GM12891 (cell line): ENCODE measurements at regions not wholly inside any gene's neighbourhood (a gene's known extent, or its start where the extent isn't known, plus 50 kb on each side); places are given as distances from the start of the nearest gene placed in this dataset.
"Not testable (repeated sequence)": the region's sequence is repeated elsewhere in the genome, so short reads cannot be mapped to it uniquely, and the experiment has no call there.

ENCODE experiments used
- DNase-seq: peaks from one replicate; pipeline ENCODE4 v3.0.0; 2011; ENCODE audit warnings: low spot score; ENCODE audit not compliant: insufficient read length
- FAIRE-seq: peaks from 2 replicates; lab custom pipeline; 2011; peaks lifted over from hg19 to GRCh38; lab: Jason Lieb, UNC
- PAX5 ChIP-seq: IDR thresholded peaks from 2 replicates; pipeline ENCODE4 v1.6.1; 2011; ENCODE audit warnings: low read length, moderate library complexity, mild to moderate bottlenecking; ENCODE audit not compliant: insufficient read depth, severe bottlenecking
- POLR2A ChIP-seq: IDR thresholded peaks from 2 replicates; pipeline ENCODE4 v1.6.1; 2011; ENCODE audit warnings: low read depth, low read length, control low read depth
- POLR2AphosphoS5 ChIP-seq: IDR thresholded peaks from 2 replicates; pipeline ENCODE4 v1.6.1; 2011; ENCODE audit warnings: low read depth, low read length, control low read depth
- POU2F2 ChIP-seq: IDR thresholded peaks from 2 replicates; pipeline ENCODE4 v1.6.1; 2011; ENCODE audit warnings: low read depth, mild to moderate bottlenecking, control low read depth, low read length, moderate library complexity
- SPI1 ChIP-seq: IDR thresholded peaks from 2 replicates; pipeline ENCODE4 v1.6.1; 2011; ENCODE audit warnings: low read depth, low read length, control low read depth
- TAF1 ChIP-seq: IDR thresholded peaks from 2 replicates; pipeline ENCODE4 v1.6.1; 2011; ENCODE audit warnings: low read depth, low read length, control low read depth

DNA sequence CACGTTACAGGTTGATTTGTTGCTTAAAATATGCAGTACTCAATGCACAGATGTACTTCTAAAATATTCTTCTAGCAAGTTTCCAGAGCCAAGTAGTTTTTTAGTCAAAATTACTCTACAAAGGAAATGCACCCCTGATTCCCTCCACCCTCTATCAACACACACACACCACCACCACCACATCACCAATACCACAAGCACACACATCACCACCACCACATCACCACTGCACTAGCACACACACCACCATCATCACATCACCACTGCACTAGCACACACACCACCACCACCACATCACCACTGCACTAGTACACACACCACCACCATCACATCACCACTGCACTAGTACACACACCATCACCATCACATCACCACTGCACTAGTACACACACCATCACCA, 105.2 kb upstream of the FRG1 start:
- FAIRE-seq (peak; percentile 80), DNase-seq (no peak)
- TF ChIP-seq PAX5 (no peak), POLR2AphosphoS5 (no peak), SPI1 (no peak), POLR2A (no peak), TAF1 (no peak), POU2F2 (no peak)

DNA sequence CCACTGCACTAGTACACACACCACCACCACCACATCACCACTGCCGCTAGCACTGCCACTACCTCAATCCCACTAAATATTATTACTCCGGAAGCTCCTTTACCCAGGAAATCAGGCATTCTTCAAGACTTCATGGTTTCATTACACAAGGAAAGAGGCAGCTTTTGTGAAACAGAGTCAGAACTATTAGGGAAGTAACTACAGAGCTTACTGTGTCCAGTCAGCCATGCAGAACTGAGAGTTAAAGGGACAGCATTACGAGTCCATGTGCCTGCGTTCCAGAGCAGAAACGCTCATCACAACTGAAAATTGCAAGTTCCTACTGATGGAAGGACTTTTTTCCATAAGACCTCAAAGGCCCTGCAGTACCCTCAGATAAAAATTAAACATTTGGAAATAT, 103.2 kb upstream of the FRG1 start:
- no peak for DNase-seq
- TF ChIP-seq POLR2A (no peak), PAX5 (no peak), POU2F2 (no peak), TAF1 (no peak), POLR2AphosphoS5 (no peak), SPI1 (no peak)
- no peak for FAIRE-seq

DNA sequence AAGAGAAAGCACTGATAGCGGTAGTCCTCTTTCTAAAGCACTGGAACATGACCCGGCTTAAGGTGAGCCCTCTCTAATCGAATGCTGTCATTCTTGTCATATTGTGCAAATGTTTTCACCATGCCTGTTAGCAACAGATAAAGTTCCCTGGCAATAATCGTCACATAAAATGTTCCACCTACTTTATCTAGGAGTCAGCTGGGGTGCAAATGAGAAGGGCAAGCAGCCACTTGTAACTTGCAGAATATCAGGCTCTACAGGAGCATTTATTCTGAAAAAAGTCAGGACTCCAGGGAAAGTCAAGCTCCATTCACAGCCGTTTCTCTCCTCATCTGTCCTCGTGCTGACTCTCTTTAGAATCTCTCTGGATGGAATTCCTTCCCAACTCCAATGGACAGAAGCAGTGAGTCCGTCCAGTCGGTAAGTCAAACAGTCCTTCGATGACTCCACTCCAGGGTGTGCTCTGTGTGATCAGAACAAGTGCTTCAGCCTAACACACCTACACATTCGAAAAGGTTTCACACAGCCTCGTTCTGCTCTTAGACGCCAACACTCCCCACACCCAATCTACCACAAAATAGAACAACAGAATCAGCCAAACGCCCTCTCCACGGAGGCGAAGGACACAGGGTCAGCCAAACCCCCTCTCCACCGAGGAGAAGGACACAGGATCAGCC, 101.7 kb upstream of the FRG1 start:
- no peak for TF ChIP-seq POLR2A
- TF ChIP-seq TAF1, result no peak
- TF ChIP-seq SPI1, result no peak
- no peak for TF ChIP-seq POU2F2
- TF ChIP-seq POLR2AphosphoS5, result no peak
- TF ChIP-seq PAX5, result no peak
- FAIRE-seq, result no peak
- DNase-seq, result no peak

DNA sequence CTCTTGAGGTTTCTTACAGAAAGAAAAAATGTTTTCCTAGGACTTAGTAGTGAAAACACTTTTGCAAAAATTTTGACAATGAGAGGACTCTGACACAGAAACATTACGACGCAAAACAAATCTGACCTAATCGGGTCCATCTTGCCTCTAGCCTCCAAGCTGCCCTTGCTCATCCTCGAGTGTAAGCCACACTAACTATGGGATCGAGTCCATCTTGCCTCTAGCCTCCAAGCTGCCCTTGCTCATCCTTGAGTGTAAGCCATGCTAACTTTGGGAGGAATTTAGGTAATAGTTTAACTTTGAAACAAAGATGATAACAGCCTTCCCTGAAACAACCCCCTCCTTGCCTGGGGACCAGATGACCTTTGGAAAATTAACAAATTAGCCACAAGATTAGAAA, 100.3 kb upstream of the FRG1 start:
- TF ChIP-seq POU2F2, result no peak
- no peak for TF ChIP-seq TAF1
- no peak for TF ChIP-seq POLR2AphosphoS5
- TF ChIP-seq PAX5, result no peak
- TF ChIP-seq SPI1, result no peak
- TF ChIP-seq POLR2A, result no peak
- DNase-seq (no peak), FAIRE-seq (no peak)

DNA sequence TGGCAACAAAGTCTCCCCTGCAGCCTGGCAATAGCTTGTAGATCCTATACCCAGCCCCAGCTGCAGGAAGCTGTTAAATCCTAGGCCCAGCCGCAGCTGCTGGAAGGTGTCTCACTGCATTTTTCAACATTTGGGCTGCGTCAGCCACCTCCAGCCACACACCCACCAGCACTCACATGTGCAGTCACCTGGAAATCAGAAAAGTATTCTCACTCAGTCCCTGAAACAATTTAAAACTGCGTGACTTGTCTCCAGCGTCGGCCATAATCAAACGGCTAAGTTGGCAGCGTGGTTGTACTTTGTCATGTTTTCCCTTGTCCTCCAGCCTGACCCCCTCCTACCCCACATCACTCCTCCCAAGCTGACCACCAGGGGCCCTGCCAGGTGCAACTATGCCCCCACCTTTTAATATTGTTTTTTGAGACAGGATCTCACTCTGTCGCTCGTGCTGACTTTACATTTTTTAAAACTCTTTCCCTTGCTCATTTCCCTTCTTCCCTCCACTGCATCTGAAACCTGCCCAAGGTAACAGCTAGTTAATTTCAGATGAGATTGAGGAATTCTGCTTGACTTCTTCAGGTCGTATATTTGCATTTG, 97.2 kb upstream of the FRG1 start:
- TF ChIP-seq SPI1, result no peak
- no peak for FAIRE-seq
- no peak for DNase-seq

DNA sequence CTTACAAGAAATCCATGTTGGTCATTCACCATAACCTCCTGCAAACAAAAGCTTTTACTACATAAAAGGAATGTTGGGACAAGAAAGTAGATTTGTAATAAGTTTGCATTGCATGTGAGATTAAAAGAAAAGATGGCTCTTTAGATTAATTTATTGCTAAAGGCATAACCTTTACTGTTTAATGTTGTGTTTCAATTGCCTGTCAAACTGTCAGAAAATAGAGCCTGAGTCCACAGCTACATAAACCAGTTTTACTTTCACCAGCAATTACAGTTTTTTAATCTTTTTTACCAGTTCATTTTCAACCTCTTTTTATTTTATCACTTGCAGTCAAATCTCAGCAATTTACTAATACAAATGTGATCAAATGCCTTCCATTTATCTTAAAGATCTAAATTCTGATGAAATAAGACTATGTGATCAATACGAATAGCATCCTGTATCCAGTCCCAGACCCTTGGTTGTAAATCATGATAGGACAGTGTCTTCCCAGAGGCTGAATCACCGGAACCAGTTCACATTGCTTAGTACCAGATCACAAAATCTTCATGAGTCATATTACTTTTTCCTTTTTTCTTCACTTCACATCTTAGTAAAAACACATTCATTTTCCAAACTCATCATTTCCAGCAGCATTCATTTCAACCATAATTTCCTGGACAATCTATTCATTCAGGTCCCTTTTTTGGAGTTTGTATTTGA, 95.4 kb upstream of the FRG1 start:
- DNase-seq (no peak), FAIRE-seq (no peak)
- TF ChIP-seq TAF1 (no peak), SPI1 (no peak), POLR2A (no peak), PAX5 (no peak), POU2F2 (no peak), POLR2AphosphoS5 (no peak)

DNA sequence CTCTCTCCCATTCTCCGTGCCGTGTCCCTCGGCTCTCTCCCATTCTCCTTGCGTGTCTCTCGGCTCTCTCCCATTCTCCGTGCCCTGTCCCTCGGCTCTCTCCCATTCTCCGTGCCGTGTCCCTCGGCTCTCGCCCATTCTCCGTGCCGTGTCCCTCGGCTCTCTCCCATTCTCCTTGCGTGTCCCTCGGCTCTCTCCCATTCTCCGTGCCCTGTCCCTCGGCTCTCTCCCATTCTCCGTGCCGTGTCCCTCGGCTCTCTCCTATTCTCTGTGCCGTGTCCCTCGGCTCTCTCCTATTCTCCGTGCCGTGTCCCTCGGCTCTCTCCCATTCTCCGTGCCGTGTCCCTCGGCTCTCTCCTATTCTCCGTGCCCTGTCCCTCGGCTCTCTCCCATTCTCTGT, 94.6 kb upstream of the FRG1 start:
- DNase-seq, result not testable (repeated sequence)
- peak; percentile 40 for FAIRE-seq

DNA sequence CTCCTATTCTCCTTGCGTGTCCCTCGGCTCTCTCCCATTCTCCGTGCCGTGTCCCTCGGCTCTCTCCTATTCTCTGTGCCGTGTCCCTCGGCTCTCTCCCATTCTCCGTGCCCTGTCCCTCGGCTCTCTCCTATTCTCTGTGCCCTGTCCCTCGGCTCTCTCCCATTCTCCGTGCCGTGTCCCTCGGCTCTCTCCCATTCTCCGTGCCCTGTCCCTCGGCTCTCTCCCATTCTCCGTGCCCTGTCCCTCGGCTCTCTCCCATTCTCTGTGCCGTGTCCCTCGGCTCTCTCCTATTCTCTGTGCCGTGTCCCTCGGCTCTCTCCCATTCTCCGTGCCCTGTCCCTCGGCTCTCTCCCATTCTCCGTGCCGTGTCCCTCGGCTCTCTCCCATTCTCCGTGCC, 94.1 kb upstream of the FRG1 start:
- not testable (repeated sequence) for FAIRE-seq, DNase-seq

DNA sequence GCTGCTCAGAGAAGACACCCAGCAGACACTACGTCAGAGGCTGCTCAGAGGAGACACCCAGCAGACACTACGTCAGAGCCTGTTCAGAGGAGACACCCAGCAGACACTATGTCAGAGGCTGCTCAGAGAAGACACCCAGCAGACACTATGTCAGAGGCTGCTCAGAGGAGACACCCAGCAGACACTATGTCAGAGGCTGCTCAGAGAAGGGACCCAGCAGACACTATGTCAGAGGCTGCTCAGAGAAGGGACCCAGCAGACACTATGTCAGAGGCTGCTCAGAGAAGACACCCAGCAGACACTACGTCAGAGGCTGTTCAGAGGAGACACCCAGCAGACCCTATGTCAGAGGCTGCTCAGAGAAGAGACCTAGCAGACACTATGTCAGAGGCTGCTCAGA, 92.0 kb upstream of the FRG1 start:
- FAIRE-seq, DNase-seq: not testable (repeated sequence)

DNA sequence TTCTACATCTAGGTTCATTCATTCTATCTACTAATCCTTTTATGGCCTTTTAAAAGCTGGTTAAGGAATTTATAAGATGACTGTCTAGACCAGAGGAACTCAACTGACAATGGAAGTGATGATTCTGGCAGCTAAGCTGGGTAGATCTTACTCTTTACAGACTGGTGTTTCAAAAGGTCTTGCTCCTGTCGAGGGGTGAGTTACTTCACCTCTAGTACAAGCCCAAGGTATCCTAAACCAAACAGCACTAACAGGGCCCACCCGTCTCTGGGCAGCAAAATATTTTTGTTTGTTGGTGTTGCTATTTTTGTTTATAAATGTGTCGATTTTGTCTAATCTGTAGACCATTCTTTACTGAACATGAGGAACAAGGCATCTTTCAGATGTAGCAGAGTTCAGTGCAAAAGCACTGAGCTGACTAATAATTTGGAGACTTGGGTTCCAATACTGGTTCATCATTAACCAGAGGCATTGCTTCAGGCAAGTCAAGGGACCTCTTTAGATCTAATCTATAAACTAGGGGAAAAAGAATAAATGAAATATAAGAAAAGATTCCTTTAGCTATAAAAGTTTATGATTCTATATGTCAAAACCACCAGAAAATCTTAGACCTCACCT, 90.3 kb upstream of the FRG1 start:
- DNase-seq, result no peak
- TF ChIP-seq POU2F2, result no peak
- no peak for FAIRE-seq

DNA sequence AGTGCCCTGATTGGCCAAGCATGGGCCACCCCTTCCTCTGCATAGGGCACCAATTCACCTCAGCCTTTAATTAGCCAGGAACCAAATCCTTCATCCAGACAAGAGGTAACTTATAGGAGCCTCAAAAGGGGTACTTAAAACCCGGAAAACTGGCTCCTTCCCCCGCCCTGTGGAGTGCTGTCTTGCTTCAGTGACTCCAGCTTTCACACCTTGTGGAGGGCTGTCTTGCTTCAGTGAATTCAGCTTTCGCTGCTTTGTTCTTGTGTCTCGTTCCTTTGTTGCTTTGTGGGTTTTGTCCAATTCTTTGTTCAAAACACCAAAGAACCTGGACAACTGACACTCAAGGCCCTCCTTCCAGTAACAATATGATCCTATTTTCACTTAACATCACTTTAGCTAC, 82.2 kb upstream of the FRG1 start:
- TF ChIP-seq PAX5 (no peak), POLR2A (no peak), POLR2AphosphoS5 (no peak), SPI1 (no peak), POU2F2 (no peak), TAF1 (no peak)
- no peak for FAIRE-seq
- DNase-seq, result no peak
